Keratinocyte (primary cell): ENCODE measurements at regions not wholly inside any gene's neighbourhood (a gene's known extent, or its start where the extent isn't known, plus 50 kb on each side); places are given as distances from the start of the nearest gene placed in this dataset.

ENCODE experiments used
- DNase-seq: peaks from one replicate; pipeline ENCODE4 v3.0.0-alpha.2; 2011; ENCODE audit warnings: low read depth, missing footprints, low spot score
- FAIRE-seq: peaks from 2 replicates; lab custom pipeline; 2011; peaks lifted over from hg19 to GRCh38; lab: Jason Lieb, UNC
- H2AFZ ChIP-seq: 2 replicates; pipeline ENCODE4 v1.6.0; 2012; ENCODE audit warnings: low read length, control low read depth, inconsistent platforms; ENCODE audit not compliant: control insufficient read depth
- H3K27ac ChIP-seq: 2 replicates; pipeline ENCODE4 v1.5.1; 2011; ENCODE audit warnings: low read length; ENCODE audit not compliant: control insufficient read depth, insufficient read depth
- H3K27me3 ChIP-seq: 3 replicates; pipeline ENCODE4 v1.6.0; 2011; ENCODE audit warnings: low read length; ENCODE audit not compliant: control insufficient read depth, insufficient read depth; ENCODE audit errors: extremely low read depth
- H3K36me3 ChIP-seq, 2 experiments: 2 replicates in 1 of 2; 3 replicates in 1 of 2; pipeline ENCODE4 v1.5.1; 2011; ENCODE audit warnings: low read length in 2 of 2, mild to moderate bottlenecking in 1 of 2; ENCODE audit not compliant: control insufficient read depth in 2 of 2, insufficient read depth in 2 of 2; ENCODE audit errors: extremely low read depth in 1 of 2
- H3K4me1 ChIP-seq: 3 replicates; pipeline ENCODE4 v1.5.1; 2011; ENCODE audit warnings: low read length; ENCODE audit not compliant: control insufficient read depth, insufficient read depth; ENCODE audit errors: extremely low read depth
- H3K4me2 ChIP-seq: 3 replicates; pipeline ENCODE4 v1.6.0; 2011; ENCODE audit warnings: low read depth, low read length; ENCODE audit not compliant: control insufficient read depth, insufficient read depth; ENCODE audit errors: extremely low read depth
- H3K4me3 ChIP-seq, 3 experiments: fragments of 200-600 bp in 1 of 3; sonication (generic) in 1 of 3; 2 replicates in 2 of 3; 3 replicates in 1 of 3; pipeline ENCODE4 v1.5.1; 2011 to 2016; ENCODE audit warnings: low read length in 3 of 3, mild to moderate bottlenecking in 3 of 3, control low read depth in 2 of 3, inconsistent platforms in 1 of 3, low read depth in 1 of 3, mixed read lengths in 1 of 3, mixed run types in 1 of 3, moderate library complexity in 1 of 3; ENCODE audit not compliant: control insufficient read depth in 2 of 3, insufficient read depth in 2 of 3; ENCODE audit errors: extremely low read depth in 1 of 3
- H3K79me2 ChIP-seq: 2 replicates; pipeline ENCODE4 v1.6.0; 2012; ENCODE audit warnings: low read length; ENCODE audit not compliant: control insufficient read depth, insufficient read depth
- H3K9ac ChIP-seq: 3 replicates; pipeline ENCODE4 v1.6.0; 2011; ENCODE audit warnings: low read length; ENCODE audit not compliant: control insufficient read depth, insufficient read depth; ENCODE audit errors: extremely low read depth
- H3K9me1 ChIP-seq: 3 replicates; pipeline ENCODE4 v1.6.0; 2011; ENCODE audit warnings: low read length; ENCODE audit not compliant: control insufficient read depth, insufficient read depth; ENCODE audit errors: extremely low read depth
- H3K9me3 ChIP-seq: 2 replicates; pipeline ENCODE4 v1.5.1; 2012; ENCODE audit warnings: low read depth, low read length; ENCODE audit not compliant: control insufficient read depth
- H4K20me1 ChIP-seq: 3 replicates; pipeline ENCODE4 v1.6.0; 2011; ENCODE audit warnings: low read length; ENCODE audit not compliant: control insufficient read depth, insufficient read depth; ENCODE audit errors: extremely low read depth
- CTCF ChIP-seq, 3 experiments: IDR thresholded peaks in 1 of 3; conservative IDR thresholded peaks in 1 of 3; optimal IDR thresholded peaks in 1 of 3; 2 replicates in 2 of 3; 3 replicates in 1 of 3; pipeline versions ENCODE3 to v1.5.1; 2011; ENCODE audit warnings: low read length in 3 of 3, mild to moderate bottlenecking in 3 of 3, moderate library complexity in 2 of 3, control low read depth in 1 of 3, inconsistent platforms in 1 of 3; ENCODE audit not compliant: insufficient read depth in 2 of 3; ENCODE audit errors: extremely low read depth in 1 of 3
- EZH2 ChIP-seq: IDR thresholded peaks from one replicate; pipeline ENCODE4 v1.6.1; 2012; ENCODE audit warnings: inconsistent platforms, mild to moderate bottlenecking, low read length, moderate library complexity
- dilution Hi-C: fragments of 300-500 bp; cut with MboI; formaldehyde crosslinking; loops from one replicate; pipeline ENCODE4 v1.7.0; 2020; ENCODE audit warnings: low sequenced_read_pairs; ENCODE audit not compliant: extremely low pct_ligation_motif_present

GRCh38 chr21:18174370-18174769, 70.3 kb upstream of the CHODL start:
- H3K4me3 ChIP-seq: no peak overlapping the region

GRCh38 chr21:18170829-18171228, 73.8 kb upstream of the CHODL start:
- no peaks in the 10 kb centered on the region for H3K36me3 ChIP-seq
- H3K27ac ChIP-seq: no peak overlapping the region
- no peaks in the 10 kb centered on the region for H3K4me1 ChIP-seq
- no peaks in the 10 kb centered on the region for H3K9me3 ChIP-seq
- DNase-seq (no peak), FAIRE-seq (no peak)
- H3K9me1 ChIP-seq: no peaks in the 10 kb centered on the region
- H3K9ac ChIP-seq: no peak overlapping the region
- no peak overlapping the region for H3K4me3 ChIP-seq
- TF ChIP-seq CTCF (optimal IDR thresholded peaks at IDR 0.05 in 1 of 3, IDR thresholded peaks at IDR 0.05 in 1 of 3, conservative IDR thresholded peaks at IDR 0.05 in 1 of 3; ENCODE audit: extremely low read depth in 1 of 3, insufficient read depth in 2 of 3, low read length in 3 of 3): no peak
- no peak for TF ChIP-seq EZH2
- H3K4me2 ChIP-seq: no peak overlapping the region
- H3K79me2 ChIP-seq: no peaks in the 10 kb centered on the region
- dilution Hi-C loops: no loop called here
- H4K20me1 ChIP-seq: no peaks in the 10 kb centered on the region
- H3K27me3 ChIP-seq: no peaks in the 10 kb centered on the region
- H2AFZ ChIP-seq: no peak overlapping the region

More at GRCh38 chr21:18174370-18174769, 70.3 kb upstream of the CHODL start:
- no peaks in the 10 kb centered on the region for H3K79me2 ChIP-seq
- DNase-seq: no peak
- H3K36me3 ChIP-seq: no peaks in the 10 kb centered on the region
- FAIRE-seq: no peak
- H3K9me3 ChIP-seq: no peaks in the 10 kb centered on the region
- peaks cover 3% of the 10 kb centered on the region for H3K4me1 ChIP-seq
- no peak overlapping the region for H3K9ac ChIP-seq
- no peak overlapping the region for H3K4me2 ChIP-seq
- H3K27ac ChIP-seq: no peak overlapping the region
- dilution Hi-C loops: no loop called here
- no peak overlapping the region for H2AFZ ChIP-seq
- no peaks in the 10 kb centered on the region for H3K27me3 ChIP-seq
- H4K20me1 ChIP-seq: no peaks in the 10 kb centered on the region
- H3K9me1 ChIP-seq: no peaks in the 10 kb centered on the region
- TF ChIP-seq CTCF (optimal IDR thresholded peaks at IDR 0.05 in 1 of 3, IDR thresholded peaks at IDR 0.05 in 1 of 3, conservative IDR thresholded peaks at IDR 0.05 in 1 of 3; ENCODE audit: extremely low read depth in 1 of 3, insufficient read depth in 2 of 3, low read length in 3 of 3) (no peak), EZH2 (no peak)
